Endothelial cell of umbilical vein (primary cell): ENCODE measurements at regions not wholly inside any gene's neighbourhood (a gene's known extent, or its start where the extent isn't known, plus 50 kb on each side); places are given as distances from the start of the nearest gene placed in this dataset.

Experiments
- BruUV-seq: library from RNA; stranded (reverse); fragments of 400-500 nt; replicated peaks from 2 replicates; lab custom pipeline; 2021; lab: Mats Ljungman, UMichigan
- CTCF ChIA-PET: fragments of 300-600, 350-600 bp; sonication (Branson Sonifier 250); formaldehyde crosslinking; loops from one replicate; lab custom pipeline; 2021; ENCODE audit warnings: antibody characterized with exemption, inconsistent platforms; lab: Charles Lee
- POLR2A ChIA-PET: fragments of 300-600, 350-600 bp; sonication (Branson Sonifier 250); formaldehyde crosslinking; loops from one replicate; lab custom pipeline; 2021; ENCODE audit warnings: antibody characterized with exemption, inconsistent platforms; lab: Charles Lee
- DNase-seq: peaks from one replicate; pipeline ENCODE4 v3.0.0-alpha.2; 2011; ENCODE audit warnings: low read depth, low spot score
- FAIRE-seq: peaks from 2 replicates; lab custom pipeline; 2011; peaks lifted over from hg19 to GRCh38; lab: Jason Lieb, UNC
- H2AFZ ChIP-seq: 2 replicates; pipeline ENCODE4 v1.6.0; 2012; ENCODE audit warnings: low read depth, low read length, control low read depth, inconsistent platforms
- H3K27ac ChIP-seq: 2 replicates; pipeline ENCODE4 v1.5.1; 2011; ENCODE audit warnings: low read depth, mild to moderate bottlenecking, control low read depth, low read length, moderate library complexity; ENCODE audit not compliant: insufficient read depth
- H3K27me3 ChIP-seq, 2 experiments: 2 replicates each; pipeline versions ENCODE4 v1.6.0 to v1.6.1; 2011; ENCODE audit warnings: low read length in 2 of 2, mixed read lengths in 1 of 2; ENCODE audit not compliant: control insufficient read depth in 2 of 2, insufficient read depth in 2 of 2
- H3K36me3 ChIP-seq, 2 experiments: 2 replicates in 1 of 2; 3 replicates in 1 of 2; pipeline ENCODE4 v1.5.1; 2011; ENCODE audit warnings: low read length in 2 of 2, mild to moderate bottlenecking in 1 of 2, moderate library complexity in 1 of 2; ENCODE audit not compliant: control insufficient read depth in 2 of 2, insufficient read depth in 2 of 2; ENCODE audit errors: extremely low read depth in 1 of 2
- H3K4me1 ChIP-seq: 3 replicates; pipeline ENCODE4 v1.5.1; 2011; ENCODE audit warnings: mild to moderate bottlenecking, low read length; ENCODE audit not compliant: control insufficient read depth, insufficient read depth; ENCODE audit errors: extremely low read depth
- H3K4me2 ChIP-seq: 2 replicates; pipeline ENCODE4 v1.6.1; 2011; ENCODE audit warnings: low read length, control low read depth, mixed read lengths; ENCODE audit not compliant: insufficient read depth
- H3K4me3 ChIP-seq, 3 experiments: fragments of 200-600 bp in 1 of 3; sonication (generic), shearing (Covaris generic) in 1 of 3; replicated peaks in 1 of 3; 2 replicates each; pipeline ENCODE4 v1.5.1; 2011 to 2016; ENCODE audit warnings: control low read depth in 3 of 3, low read length in 3 of 3, mild to moderate bottlenecking in 2 of 3, inconsistent platforms in 1 of 3, low read depth in 1 of 3, moderate library complexity in 1 of 3; ENCODE audit not compliant: insufficient read depth in 1 of 3
- H3K79me2 ChIP-seq: 2 replicates; pipeline ENCODE4 v1.6.0; 2012; ENCODE audit warnings: low read length, inconsistent platforms; ENCODE audit not compliant: control insufficient read depth, insufficient read depth
- H3K9ac ChIP-seq: replicated peaks from 2 replicates; pipeline ENCODE3; 2011; ENCODE audit warnings: low read length, control low read depth; ENCODE audit not compliant: insufficient read depth; ENCODE audit errors: extremely low read depth
- H3K9me1 ChIP-seq: replicated peaks from 3 replicates; pipeline ENCODE4 v1.6.0; 2011; ENCODE audit warnings: mild to moderate bottlenecking, low read length; ENCODE audit not compliant: control insufficient read depth, insufficient read depth; ENCODE audit errors: extremely low read depth
- H3K9me3 ChIP-seq: replicated peaks from 2 replicates; pipeline ENCODE4 v1.5.1; 2012; ENCODE audit warnings: low read length, inconsistent platforms; ENCODE audit not compliant: control insufficient read depth, insufficient read depth
- H4K20me1 ChIP-seq: replicated peaks from 2 replicates; pipeline ENCODE3; 2011; ENCODE audit warnings: mild to moderate bottlenecking, low read length; ENCODE audit not compliant: control insufficient read depth, insufficient read depth; ENCODE audit errors: extremely low read depth
- EZH2 ChIP-seq: IDR thresholded peaks from 2 replicates; pipeline ENCODE4 v1.6.1; 2012; ENCODE audit warnings: borderline replicate concordance, low read depth, mild to moderate bottlenecking, moderate library complexity, low read length, inconsistent platforms; ENCODE audit not compliant: severe bottlenecking
- FOS ChIP-seq: IDR thresholded peaks from 2 replicates; pipeline ENCODE4 v1.6.1; 2011; ENCODE audit warnings: mild to moderate bottlenecking, low read length, moderate library complexity, borderline replicate concordance; ENCODE audit not compliant: insufficient read depth
- GATA2 ChIP-seq: IDR thresholded peaks from 2 replicates; pipeline ENCODE4 v1.7.0; 2011; ENCODE audit warnings: low read depth, mild to moderate bottlenecking, moderate library complexity, mixed read lengths, low read length; ENCODE audit not compliant: insufficient read length, insufficient read depth
- JUN ChIP-seq: IDR thresholded peaks from 2 replicates; pipeline ENCODE4 v1.6.1; 2011; ENCODE audit warnings: borderline replicate concordance, low read depth; ENCODE audit not compliant: insufficient read length, insufficient read depth
- MYC ChIP-seq: IDR thresholded peaks from one replicate; pipeline ENCODE4 v1.6.1; 2011; ENCODE audit warnings: mild to moderate bottlenecking, low read depth, low read length
- POLR2A ChIP-seq: IDR thresholded peaks from 2 replicates; pipeline ENCODE4 v1.6.1; 2012; ENCODE audit warnings: low read depth, mild to moderate bottlenecking, control low read depth, low read length
- POLR2AphosphoS5 ChIP-seq: IDR thresholded peaks from 2 replicates; pipeline ENCODE4 v1.6.1; 2012; ENCODE audit warnings: low read depth, mild to moderate bottlenecking, control low read depth, low read length, moderate library complexity; ENCODE audit not compliant: insufficient read depth
- dilution Hi-C: fragments of 300-500 bp; cut with MboI; formaldehyde crosslinking; loops from one replicate; pipeline ENCODE4 v1.15.0; 2019; ENCODE audit warnings: low sequenced_read_pairs; ENCODE audit not compliant: extremely low pct_ligation_motif_present
- intact Hi-C: fragments of 100-400 bp; cut with micrococcal nuclease; formaldehyde crosslinking; loops from one replicate; pipeline ENCODE4 v1.10.0; 2022
- TF ChIP-seq, protein P1 (sequence below), 2 donors: IDR thresholded peaks; 1 replicate in 1 of 2; 2 replicates in 1 of 2; pipeline ENCODE4 v1.5.1; 2011; ENCODE audit warnings: low read length in 2 of 2, mild to moderate bottlenecking in 2 of 2, moderate library complexity in 2 of 2, control low read depth in 1 of 2, inconsistent platforms in 1 of 2, low read depth in 1 of 2; ENCODE audit not compliant: insufficient read depth in 1 of 2; ENCODE audit errors: extremely low read depth in 1 of 2
- TF ChIP-seq, protein P2 (sequence below): IDR thresholded peaks from 2 replicates; pipeline ENCODE4 v1.6.1; 2011; ENCODE audit not compliant: insufficient read depth, insufficient read length

DNA sequence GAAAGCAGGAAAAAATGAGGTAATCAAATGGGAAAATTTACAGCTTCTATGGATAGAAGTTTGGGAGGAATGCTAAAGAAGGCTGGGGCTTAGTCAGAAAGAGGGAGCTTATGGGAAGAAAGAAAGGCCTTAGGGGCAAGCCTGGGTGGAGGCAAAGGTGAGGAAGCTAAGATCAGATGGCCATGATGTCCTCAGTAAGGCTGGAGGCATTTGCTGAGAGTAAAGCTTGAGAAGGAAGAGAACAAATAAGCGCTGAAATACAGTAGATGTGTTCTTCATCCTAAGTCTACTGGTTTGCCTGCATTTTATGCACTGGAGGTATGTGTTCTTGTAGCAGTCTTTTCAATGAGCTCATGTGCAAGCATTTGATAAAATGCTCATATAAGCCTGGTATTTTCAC is 355.4 kb downstream of the BRINP2 start:
- POLR2A ChIA-PET = no interaction called here
- CTCF ChIA-PET = interaction anchor here (1.0 kb wide), 1 partner anchor 12 kb away, joined by 3 read pairs; no protein-coding TSS in a partner anchor
- Histone ChIP-seq H3K4me1 (no peaks in the 10 kb centered on the region), H3K36me3 (no peaks in the 10 kb centered on the region), H3K9me3 (no peaks in the 10 kb centered on the region), H3K79me2 (no peaks in the 10 kb centered on the region), H3K27me3 (no peaks in the 10 kb centered on the region), H3K9ac (no peak overlapping the region), H3K4me3 (no peak overlapping the region), H3K4me2 (no peak overlapping the region), H4K20me1 (no peaks in the 10 kb centered on the region), H3K27ac (no peak overlapping the region), H2AFZ (no peak overlapping the region), H3K9me1 (no peaks in the 10 kb centered on the region)
- intact Hi-C loops = no loop called here
- FAIRE-seq = no peak
- BruUV-seq = no TSS peak
- dilution Hi-C loops = no loop called here
- TF ChIP-seq MYC (no peak), JUN (no peak), POLR2A (no peak), EZH2 (no peak), POLR2AphosphoS5 (no peak), GATA2 (no peak), FOS (no peak)
- TF ChIP-seq, protein P1, sequence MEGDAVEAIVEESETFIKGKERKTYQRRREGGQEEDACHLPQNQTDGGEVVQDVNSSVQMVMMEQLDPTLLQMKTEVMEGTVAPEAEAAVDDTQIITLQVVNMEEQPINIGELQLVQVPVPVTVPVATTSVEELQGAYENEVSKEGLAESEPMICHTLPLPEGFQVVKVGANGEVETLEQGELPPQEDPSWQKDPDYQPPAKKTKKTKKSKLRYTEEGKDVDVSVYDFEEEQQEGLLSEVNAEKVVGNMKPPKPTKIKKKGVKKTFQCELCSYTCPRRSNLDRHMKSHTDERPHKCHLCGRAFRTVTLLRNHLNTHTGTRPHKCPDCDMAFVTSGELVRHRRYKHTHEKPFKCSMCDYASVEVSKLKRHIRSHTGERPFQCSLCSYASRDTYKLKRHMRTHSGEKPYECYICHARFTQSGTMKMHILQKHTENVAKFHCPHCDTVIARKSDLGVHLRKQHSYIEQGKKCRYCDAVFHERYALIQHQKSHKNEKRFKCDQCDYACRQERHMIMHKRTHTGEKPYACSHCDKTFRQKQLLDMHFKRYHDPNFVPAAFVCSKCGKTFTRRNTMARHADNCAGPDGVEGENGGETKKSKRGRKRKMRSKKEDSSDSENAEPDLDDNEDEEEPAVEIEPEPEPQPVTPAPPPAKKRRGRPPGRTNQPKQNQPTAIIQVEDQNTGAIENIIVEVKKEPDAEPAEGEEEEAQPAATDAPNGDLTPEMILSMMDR (IDR thresholded peaks at IDR 0.05; ENCODE audit: extremely low read depth in 1 of 2, insufficient read depth in 1 of 2, low read depth in 1 of 2, low read length in 2 of 2) = no peak
- TF ChIP-seq, protein P2, sequence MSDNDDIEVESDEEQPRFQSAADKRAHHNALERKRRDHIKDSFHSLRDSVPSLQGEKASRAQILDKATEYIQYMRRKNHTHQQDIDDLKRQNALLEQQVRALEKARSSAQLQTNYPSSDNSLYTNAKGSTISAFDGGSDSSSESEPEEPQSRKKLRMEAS = no peak
- DNase-seq = no peak
